ENCODE measurements at regions not wholly inside any gene's neighbourhood (a gene's known extent, or its start where the extent isn't known, plus 50 kb on each side); places are given as distances from the start of the nearest gene placed in this dataset.
A peak's percentile ranks its signal among the peaks of the same experiment; 100 is the strongest.

DNA sequence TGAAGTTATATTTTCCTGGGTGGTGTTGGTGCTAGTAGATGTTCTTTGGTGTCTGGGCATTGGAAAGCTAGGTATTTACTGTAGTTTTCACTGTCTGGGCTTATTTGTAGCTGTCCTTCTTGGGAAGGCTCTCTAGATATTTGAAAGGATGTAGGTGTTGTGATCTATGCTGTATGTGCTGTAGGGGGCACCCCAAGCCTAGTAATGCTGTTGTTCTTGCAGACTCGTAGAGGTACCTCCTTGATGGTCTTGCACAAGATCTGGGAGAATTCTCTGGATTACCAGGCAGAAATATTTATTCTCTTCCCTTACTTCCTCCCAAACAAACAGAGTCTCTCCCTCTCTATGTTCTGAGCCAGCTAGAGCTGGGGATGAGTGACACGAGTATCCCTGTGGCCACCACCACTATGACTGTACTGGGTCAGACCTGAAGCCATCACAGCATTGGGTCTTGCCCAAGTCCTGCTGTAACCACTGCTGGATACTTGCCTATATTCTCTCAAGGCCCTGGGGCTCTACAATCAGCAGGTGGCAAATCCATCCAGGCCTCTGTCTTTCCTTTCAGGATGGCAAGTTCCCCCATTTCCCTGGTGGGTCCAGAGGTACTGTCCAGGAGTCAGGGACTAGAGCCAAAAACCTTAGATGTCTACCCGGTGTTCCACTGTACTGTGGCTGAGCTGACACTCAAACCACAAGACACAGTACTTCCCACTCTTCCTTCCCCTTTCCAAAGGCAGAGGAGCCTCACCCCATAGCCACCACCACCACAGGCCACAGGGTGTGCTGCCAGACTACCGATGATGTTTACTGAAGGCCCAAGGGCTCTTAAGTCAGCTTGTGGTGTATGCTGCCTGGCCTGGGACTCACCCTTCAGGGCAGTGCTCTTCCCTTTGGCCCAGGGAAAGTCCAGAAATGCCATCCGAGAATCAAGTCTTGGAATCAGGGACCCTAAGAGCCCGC, 195.2 kb upstream of the DPPA4 start:
- peak; percentile 2 to 76 (median 44) for DNase-seq (ENCODE audit: low read depth in 2 of 3, low spot score in 2 of 3)

DNA sequence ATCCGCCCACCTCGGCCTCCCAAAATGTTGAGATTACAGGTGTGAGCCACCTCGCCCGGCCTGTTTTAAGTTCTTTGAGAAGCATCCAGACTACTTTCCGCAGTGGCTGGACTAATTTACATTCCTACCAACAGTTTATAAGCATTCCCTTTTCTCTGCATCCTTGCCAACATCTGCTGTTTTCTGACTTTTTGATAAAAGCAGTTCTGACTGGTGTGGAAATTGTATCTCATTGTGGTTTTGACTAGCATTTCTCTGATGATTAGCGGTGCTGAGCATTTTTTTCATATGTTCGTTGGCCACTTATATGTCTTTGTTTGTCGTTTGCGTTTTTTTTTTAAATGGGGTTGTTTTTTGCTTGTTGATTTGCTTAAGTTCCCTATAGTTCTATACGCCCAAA, 208.4 kb upstream of the DPPA4 start:
- no peak for DNase-seq (ENCODE audit: low read depth in 2 of 3, low spot score in 2 of 3)

DNA sequence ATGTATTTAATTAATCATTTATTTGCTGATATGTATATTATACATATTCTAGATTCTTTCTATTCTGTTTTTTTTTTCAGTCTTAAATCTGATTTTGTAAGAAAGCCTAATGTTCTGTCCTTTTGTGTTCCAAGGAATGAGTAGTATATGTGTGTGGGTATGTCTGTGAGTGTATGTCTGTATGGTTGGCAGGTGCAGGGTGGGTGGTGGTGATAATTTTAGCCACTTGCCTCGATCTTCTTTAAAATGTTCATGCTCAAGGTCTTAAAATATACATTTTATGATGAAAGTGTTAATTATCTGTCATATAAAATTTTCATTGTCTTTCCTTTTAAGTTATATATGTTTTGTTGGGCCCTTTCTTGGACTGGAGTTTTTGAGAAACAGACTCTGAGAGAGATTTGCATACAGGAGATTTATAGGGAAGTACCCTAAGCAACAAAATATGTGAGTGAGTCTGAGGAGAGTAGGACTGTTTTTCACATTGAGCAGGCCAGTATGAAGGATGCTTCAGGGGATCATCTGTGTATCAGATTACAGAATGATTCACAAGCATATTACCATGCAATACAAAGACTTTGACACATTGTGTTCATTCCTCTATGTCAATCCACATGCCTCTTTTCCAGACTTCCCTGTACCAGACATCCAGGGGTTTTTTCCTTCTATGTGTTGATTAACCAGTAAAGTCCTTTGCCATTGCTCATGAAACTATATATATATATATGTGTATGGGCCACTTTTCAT, 211.0 kb upstream of the DPPA4 start:
- no peak for DNase-seq (ENCODE audit: low read depth in 2 of 3, low spot score in 2 of 3)

DNA sequence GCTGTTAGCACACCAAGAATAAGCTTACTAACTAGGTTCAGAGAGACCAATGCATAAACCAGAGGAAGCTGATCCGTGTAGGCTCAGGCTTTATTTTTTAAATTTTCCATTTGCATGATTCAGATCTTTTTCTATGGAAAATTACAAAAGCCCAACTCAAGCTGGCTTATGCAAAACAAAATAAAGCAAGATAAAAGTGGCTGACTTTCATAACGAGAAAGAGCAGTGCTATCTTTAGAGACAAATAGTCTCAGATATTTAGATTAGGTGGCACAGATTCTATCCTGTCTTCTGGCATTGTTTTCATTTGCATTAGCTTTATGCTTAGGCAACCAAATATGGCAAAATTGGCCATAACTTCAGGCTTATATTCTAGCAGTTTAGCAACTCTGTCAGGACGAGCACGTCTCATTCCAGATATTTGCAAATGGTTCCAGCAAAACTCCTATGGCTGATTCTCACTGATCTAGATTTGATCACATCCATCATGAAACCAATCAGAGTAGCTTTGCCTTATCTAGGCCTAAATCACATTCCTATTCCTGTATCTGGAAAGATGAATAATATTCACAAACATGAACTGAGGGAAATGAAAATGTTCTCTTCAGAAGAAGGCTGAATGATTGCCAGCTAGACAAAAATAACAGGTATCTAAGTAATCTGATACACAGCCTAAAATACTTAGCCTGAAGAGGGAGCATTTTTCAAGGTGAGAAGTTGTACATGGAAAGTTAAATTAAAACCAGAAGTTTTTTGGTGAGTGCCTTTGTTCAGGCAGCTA, 216.4 kb upstream of the DPPA4 start:
- no peak for DNase-seq (ENCODE audit: low read depth in 2 of 3, low spot score in 2 of 3)

GRCh38 chr3:109559389-109559788, 222.0 kb upstream of the DPPA4 start:
- DNase-seq (ENCODE audit: low read depth in 2 of 3, low spot score in 2 of 3), result no peak

DNA sequence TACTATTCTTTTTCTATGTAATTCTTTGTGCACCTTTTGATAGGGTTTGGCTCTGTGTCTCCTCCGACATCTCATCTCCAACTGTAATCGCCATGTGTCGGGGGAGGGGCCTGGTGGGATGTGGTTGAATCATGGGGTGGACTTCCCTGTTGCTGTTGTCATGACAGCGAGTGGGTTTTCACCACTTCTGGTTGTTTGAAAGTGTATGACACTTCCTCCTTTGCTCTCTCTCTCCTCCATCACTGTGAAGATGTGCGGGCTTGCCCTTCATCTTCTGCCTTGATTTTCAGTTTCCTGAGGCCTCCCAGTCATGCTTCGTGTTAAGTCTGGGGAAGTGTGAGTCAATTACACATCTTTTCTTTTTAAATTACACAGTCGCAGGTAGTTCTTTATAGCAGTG, 225.8 kb upstream of the DPPA4 start:
- DNase-seq (ENCODE audit: low read depth in 2 of 3, low spot score in 2 of 3), result peak in 2 of 3 donors; percentile 24 to 40

DNA sequence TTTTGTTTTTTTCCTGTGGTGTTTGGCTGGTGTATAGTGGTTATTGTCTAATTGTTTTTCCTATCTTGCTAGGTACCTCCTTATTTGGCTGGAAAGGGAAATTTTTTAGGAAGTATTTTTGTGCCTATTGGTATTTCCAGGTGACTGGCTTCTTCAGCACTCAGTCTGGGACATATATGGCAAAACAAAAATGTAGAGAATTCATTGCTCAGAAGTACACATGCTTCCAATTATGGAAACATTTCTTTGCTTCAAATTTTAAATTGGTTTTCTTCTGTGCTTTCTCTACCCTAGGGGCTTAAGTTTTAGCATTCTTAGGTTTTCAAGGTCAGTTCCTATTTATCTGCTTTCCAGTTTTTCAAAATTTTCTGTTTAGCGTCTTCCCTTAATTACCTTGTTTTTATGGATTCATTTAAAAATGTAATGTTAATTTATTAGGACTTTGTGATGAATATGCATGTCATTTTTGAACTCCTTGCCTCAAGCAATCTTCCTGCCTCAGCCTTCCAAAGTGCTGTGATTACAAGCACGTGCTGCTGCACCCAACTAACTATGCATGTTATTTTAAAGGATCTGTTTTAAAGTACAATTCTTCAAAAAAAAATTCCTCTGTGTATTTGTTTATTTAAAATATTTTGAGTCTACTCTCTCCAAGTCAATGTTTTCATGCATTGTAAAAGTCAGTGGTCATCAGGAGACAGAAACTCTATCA, 231.9 kb upstream of the DPPA4 start:
- DNase-seq (ENCODE audit: low read depth in 2 of 3, low spot score in 2 of 3), result no peak

DNA sequence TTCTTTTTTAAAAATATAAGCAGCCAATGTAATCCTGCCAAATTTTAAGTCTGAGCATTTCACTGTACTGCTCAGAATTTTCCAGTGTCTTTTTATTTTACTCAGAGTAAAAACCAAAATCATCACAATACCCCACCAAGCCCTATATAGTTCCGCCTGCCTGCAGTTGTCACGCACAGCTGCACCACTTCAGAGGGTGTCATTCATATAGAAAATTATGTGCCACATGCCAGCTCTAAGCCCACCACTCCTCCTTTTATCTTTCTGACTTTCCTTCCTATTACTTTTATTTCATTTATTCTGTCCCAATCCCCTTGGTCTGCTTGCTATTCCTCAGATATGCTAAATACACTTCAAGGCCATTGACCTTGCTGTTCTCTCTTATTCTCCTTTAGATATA, 233.1 kb upstream of the DPPA4 start:
- no peak for DNase-seq (ENCODE audit: low read depth in 2 of 3, low spot score in 2 of 3)

DNA sequence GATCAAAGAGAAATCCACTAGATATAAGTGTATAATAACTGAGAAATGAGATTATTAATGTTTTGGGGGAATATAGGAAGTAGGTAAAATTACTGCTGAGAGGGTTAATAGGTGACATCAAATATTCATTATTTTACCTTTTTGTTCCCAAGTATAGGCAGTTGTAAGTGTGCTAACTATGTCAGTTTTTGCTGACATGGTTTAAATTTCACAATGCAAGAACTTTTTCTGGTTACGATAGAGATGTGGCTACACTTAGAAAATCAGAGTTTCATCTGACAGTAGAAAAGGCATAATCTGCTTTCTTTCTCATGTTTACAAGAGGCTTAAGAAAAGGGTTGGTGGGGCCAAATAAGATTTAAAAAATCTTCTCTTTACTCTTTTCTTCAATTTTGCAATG, 235.0 kb upstream of the DPPA4 start:
- no peak for DNase-seq (ENCODE audit: low read depth in 2 of 3, low spot score in 2 of 3)

DNA sequence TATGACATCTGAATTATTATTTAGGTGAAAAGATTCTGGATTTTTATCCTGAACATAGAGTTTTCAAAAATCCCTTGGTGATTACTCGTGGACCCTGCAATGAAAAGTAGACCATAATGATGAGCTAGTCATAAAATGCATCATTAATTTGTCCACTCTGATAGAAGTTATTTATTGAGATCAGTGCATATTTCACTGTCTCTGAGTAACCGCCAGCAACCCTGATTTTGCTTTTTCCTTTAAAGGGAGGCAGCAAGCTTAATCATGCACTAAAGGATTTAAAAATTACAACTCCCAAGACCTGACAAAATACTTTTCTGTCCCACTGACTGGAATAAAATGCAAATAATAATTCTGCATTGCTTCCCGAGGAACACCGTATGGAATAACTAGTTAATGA, 259.6 kb upstream of the DPPA4 start:
- no peak for DNase-seq (ENCODE audit: low read depth in 2 of 3, low spot score in 2 of 3)

DNA sequence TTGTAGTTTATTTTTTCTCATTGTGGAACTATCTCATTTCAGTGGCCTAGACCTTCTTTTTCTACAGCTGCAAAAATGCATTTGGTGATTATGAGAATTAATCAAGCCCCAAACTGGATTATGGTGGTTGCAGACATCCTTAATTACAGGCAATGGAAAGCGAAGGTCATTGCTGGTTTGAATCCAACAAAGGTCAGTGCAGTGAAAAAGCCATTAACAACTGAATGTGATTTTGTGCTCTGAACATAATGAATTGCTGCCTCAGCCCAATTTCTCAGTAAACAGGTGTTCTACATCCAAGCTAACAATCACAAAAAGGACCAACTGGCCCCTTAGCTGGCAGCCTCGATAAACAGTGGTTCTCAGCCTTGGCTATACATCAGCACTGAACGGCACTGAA, 260.1 kb upstream of the DPPA4 start:
- DNase-seq (ENCODE audit: low read depth in 2 of 3, low spot score in 2 of 3), result no peak

- no peak for DNase-seq (ENCODE audit: low read depth in 2 of 3, low spot score in 2 of 3)
These were observed 270.6 kb upstream of the DPPA4 start for GRCh38 chr3:109607897-109608296.

DNA sequence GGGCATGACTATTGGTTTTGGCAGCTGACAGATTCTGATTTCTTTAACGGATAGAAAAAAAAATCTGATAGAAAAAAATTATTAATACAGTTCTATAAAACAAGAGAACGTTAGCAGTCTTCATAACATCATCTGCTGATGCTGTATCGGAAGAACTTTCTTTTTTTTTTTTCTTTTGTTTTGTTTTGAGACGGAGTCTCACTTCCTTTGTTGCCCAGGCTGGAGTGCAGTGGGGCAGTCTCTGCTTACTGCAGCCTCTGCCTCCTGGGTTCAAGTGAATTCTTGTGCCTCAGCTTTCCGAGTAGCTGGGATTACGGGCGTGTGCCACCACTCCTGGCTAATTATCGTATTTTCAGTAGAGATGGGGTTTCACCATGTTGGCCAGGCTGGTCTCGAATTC, 271.2 kb upstream of the DPPA4 start:
- DNase-seq (ENCODE audit: low read depth in 2 of 3, low spot score in 2 of 3), result no peak

- DNase-seq (ENCODE audit: low read depth in 2 of 3, low spot score in 2 of 3), result no peak
These were observed 281.5 kb upstream of the DPPA4 start for GRCh38 chr3:109618766-109619378.

DNA sequence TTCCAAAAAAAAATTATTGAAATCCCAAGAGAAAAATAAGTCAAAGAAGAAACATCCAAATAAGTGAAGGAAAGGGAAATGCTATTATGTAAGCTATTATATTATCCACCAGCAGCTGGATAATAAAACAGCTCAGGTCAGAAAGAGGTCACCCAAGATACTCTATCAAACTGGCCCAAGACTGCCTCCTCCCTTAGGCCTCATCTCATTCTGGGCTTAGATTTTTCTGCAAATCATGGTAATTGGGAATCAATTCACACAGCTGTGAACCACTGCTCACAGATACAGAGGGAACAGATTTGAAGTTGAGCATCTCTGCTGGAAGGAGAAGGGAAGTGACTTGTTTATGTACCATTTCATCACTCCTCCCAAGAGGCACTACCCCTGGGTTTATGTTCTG, 294.6 kb upstream of the DPPA4 start:
- DNase-seq (ENCODE audit: low read depth in 2 of 3, low spot score in 2 of 3), result no peak

DNA sequence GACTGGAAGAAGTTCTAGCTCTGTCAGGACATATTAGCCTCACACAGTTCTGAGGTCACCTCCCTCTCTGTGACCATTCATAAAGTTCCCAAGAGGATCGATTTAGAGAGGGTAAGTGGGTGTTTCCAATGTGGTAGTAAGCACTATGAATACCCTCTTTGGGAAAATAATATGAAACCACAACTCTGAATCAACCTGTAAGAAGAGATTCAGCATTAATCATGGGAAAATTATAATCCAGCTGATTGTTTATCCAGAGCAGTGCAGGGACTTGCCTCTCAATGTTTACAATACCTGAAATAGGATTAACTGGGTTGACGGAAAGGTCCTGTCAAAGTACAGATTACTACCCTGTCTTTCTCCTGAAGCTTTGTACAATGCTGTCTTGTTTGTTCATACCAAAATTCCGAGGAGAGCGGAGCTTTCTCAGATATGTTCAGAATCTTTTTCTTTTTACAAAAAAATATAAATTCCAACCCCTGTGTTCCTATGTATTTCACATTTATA, 302.9 kb upstream of the DPPA4 start:
- no peak for DNase-seq (ENCODE audit: low read depth in 2 of 3, low spot score in 2 of 3)

DNA sequence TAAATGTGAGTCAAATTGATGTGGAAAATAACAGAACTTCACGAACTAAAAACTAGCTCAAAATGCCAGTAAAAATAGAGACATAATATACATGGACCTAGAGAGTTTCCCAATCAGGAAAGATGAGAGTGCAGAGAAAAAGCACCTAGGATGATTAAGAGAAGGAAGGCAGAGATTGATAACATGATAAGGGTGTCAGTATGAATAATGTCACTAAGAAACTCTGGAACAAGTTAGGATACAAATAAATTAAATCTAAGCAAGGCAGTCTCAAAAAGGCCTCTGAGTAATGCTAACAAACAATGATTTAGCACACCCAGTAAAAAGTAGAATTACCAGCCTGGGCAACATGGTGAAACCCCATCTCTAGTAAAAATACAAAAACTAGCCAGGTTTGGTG, 304.7 kb upstream of the DPPA4 start:
- no peak for DNase-seq (ENCODE audit: low read depth in 2 of 3, low spot score in 2 of 3)

DNA sequence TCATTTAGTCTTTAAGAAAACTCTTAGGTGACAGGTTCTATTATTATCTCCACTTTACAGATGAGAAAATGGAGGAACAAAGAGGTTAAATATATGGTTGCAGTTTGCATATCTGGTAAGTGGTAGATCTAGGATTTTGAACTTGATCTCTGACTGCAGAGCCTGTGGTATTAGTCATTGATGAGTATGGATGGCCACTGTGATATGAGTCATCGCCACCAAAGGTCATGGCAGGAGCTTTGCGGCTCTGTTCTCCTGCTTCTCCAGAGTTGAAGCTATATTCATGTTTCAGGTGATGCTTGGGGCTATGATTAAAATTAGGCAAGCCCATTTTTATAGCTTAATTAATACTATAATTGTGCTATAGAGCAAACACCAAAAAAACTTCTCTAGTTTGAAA, 306.2 kb upstream of the DPPA4 start:
- no peak for DNase-seq (ENCODE audit: low read depth in 2 of 3, low spot score in 2 of 3)

DNA sequence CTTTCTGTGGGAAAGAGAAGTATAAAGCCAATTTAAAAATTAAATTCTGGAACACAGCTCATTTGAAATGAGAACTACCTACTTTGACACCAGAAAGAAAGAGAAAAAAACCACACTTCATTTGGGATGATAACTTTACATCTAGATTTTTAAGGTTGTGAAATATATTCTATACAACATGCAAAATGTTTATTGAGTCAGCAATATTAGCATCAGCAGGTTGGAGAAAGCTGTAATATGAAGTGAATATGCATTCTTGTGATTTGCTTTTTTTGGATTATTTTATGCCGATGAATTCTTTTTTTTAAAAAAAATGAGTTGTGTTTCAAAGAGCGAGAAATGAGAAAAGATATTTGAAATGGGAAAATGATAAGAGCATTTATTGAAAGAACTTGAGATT, 307.0 kb upstream of the DPPA4 start:
- DNase-seq (ENCODE audit: low read depth in 2 of 3, low spot score in 2 of 3), result no peak

DNA sequence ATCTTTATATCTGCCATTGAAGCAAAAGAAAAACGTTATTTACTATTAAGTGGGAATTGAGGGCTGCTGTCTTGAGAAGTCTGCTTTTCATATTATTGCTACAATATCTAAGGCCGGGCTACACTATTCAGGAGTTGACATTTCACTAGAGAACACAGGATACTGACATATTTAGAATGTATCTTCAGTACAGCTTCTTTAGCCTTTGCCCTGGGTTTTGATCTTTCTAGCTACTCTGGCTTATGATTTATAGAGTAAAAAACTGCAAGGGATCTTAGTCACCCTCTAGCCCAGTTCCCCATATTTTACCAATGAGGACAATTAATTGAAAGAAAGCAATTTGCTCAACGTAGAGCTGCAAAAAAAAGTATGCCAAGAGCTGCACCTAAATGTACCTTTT, 307.4 kb upstream of the DPPA4 start:
- DNase-seq (ENCODE audit: low read depth in 2 of 3, low spot score in 2 of 3), result no peak
